ENCODE measurements at regions not wholly inside any gene's neighbourhood (a gene's known extent, or its start where the extent isn't known, plus 50 kb on each side); places are given as distances from the start of the nearest gene placed in this dataset.

DNA sequence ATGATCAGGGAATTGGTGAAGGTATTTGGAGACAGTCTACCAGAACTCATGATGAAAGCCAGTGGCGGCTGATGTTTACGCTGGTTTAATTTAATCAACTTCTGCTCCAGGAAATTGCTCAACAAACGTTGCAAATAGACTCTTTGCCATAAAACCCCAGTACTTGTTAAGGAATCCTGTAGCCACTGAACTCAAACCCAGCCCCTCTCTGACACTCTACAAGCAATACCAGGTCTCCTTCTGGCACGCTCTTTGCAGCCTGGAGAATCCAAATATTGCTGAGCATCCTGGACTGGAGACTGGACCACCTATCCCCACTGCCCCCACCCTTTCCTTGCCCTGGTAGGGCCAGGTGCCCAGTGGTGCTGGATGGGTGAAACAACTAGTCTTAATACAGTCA is 308.2 kb downstream of the FBXO15 start:
- WGBS (ENCODE audit: insufficient coverage, insufficient read length): no CpG with 5 or more reads among the region's 4 CpGs
- Histone ChIP-seq H3K36me3 (ENCODE audit: control insufficient read depth, insufficient read depth, low read length) (no peaks in the 10 kb centered on the region), H3K27me3 (ENCODE audit: control insufficient read depth, insufficient read depth, low read length) (no peaks in the 10 kb centered on the region), H3K27ac (ENCODE audit: low read length) (no peak overlapping the region), H3K9me3 (ENCODE audit: control insufficient read depth, insufficient read depth, low read length) (no peaks in the 10 kb centered on the region), H3K4me1 (ENCODE audit: control insufficient read depth, insufficient read depth, low read length) (no peaks in the 10 kb centered on the region), H3K4me3 (ENCODE audit: low read length) (no peak overlapping the region)
- DNase-seq (ENCODE audit: low read depth, low spot score): no peak

DNA sequence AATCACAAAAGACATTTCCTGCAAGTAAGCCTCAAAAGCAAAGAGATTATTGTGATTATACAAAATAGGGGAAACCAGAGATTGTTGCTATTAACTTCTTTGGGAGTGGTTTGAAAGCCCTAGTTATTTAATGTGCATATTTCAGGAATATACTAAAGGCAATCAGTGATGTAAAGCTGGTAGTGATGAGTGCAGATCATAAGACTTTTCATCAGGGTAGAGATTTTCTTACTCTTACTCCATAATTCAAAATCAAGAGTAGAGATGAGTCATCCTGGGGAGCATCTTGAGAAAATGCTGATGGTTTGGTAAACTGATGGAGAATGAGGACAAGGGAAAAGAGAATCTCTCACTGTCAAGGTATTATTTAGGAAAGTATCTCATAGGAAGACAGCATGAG is 309.5 kb downstream of the FBXO15 start:
- H3K27me3 ChIP-seq (ENCODE audit: control insufficient read depth, insufficient read depth, low read length): no peaks in the 10 kb centered on the region
- no peak overlapping the region for H3K27ac ChIP-seq (ENCODE audit: low read length)
- H3K9me3 ChIP-seq (ENCODE audit: control insufficient read depth, insufficient read depth, low read length): no peaks in the 10 kb centered on the region
- H3K4me3 ChIP-seq (ENCODE audit: low read length): no peak overlapping the region
- no peak for DNase-seq (ENCODE audit: low read depth, low spot score)
- H3K36me3 ChIP-seq (ENCODE audit: control insufficient read depth, insufficient read depth, low read length): no peaks in the 10 kb centered on the region
- no peaks in the 10 kb centered on the region for H3K4me1 ChIP-seq (ENCODE audit: control insufficient read depth, insufficient read depth, low read length)

DNA sequence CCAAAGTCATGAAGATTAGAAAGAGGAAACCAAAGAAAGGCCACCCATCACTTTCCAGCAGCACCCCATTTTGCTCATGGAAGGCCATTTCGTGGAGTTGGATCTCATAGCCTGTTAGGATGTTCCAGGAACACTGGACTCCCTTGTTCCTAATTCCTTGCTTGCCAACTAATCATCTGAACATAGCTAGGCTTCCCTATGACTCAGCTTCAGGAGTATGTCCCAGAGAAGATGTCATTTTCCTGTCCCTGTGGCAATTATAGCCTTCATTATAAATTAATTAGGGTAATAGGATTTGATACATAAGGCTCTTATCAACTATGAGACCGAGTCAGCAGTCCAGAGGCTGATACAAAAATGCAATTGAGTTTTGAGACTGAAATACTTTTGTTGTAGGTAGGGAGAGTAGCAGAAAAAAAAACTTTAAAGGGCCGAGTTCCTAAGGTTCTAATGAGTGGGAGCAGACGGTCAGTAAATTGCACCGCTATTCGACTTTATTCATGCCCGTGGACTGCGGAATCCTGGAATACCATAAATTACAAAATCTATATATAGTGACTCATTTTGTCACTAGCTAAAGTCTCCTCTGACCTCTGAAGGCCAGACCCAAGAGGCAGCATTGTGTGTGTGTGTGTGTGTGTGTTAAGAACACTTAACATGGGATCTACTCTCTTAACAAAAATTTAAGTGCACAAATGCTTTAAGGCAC is 311.8 kb downstream of the FBXO15 start:
- H3K27me3 ChIP-seq (ENCODE audit: control insufficient read depth, insufficient read depth, low read length): no peaks in the 10 kb centered on the region; the same call in 1 of the 2 replicates
- no peaks in the 10 kb centered on the region for H3K4me1 ChIP-seq (ENCODE audit: control insufficient read depth, insufficient read depth, low read length)
- no peak overlapping the region for H3K4me3 ChIP-seq (ENCODE audit: low read length)
- DNase-seq (ENCODE audit: low read depth, low spot score): no peak
- H3K36me3 ChIP-seq (ENCODE audit: control insufficient read depth, insufficient read depth, low read length): no peaks in the 10 kb centered on the region; the same call in 1 of the 2 replicates
- no CpG with 5 or more reads among the region's 8 CpGs for WGBS (ENCODE audit: insufficient coverage, insufficient read length)
- H3K9me3 ChIP-seq (ENCODE audit: control insufficient read depth, insufficient read depth, low read length): no peaks in the 10 kb centered on the region
- H3K27ac ChIP-seq (ENCODE audit: low read length): no peak overlapping the region

DNA sequence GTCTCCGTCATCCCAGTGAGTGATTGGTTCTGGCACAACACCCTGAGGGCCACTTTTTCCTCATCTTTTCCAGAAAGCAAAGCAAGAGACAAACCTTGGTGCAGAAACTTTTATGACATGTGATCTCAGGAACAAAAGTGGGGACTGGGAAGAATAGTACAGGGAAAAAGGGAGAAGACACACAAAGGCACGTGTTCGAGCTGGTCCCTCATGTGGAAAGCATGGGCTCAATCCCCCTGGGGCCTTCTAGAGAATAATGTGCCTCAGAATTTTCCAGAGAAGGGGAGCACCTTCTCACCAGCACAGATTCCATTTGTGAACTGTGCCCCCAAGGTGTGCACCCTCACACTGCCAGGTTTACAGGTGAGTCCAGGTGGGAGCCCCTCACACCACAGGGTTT is 312.6 kb downstream of the FBXO15 start:
- H3K4me3 ChIP-seq (ENCODE audit: low read length): no peak overlapping the region

DNA sequence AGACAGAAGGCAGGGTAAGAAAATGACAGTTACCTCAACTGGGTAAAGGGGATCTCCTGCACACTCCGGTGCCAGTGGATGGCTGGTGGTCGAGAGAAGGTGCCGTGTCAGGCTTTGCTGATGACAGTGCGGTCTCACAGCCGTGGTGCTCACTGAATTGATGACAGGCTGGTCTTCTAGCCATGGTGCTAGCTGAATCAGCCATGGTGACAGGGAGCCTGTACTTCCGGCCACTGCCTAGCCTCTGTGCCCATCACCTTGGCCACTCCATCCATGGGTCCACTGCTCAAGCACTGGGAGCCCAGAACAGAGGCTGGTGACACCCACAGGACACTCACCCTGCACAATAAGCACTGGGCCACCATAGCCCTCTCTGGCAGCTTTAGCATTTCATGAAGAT is 315.9 kb downstream of the FBXO15 start:
- Histone ChIP-seq H3K27ac (ENCODE audit: low read length) (no peak overlapping the region), H3K36me3 (ENCODE audit: control insufficient read depth, insufficient read depth, low read length) (no peaks in the 10 kb centered on the region; the same call in 1 of the 2 replicates)
- WGBS (ENCODE audit: insufficient coverage, insufficient read length): no CpG with 5 or more reads among the region's 6 CpGs

More for the DNA sequence above, 312.6 kb downstream of the FBXO15 start:
- no CpG with 5 or more reads among the region's 3 CpGs for WGBS (ENCODE audit: insufficient coverage, insufficient read length)
- no peaks in the 10 kb centered on the region for H3K9me3 ChIP-seq (ENCODE audit: control insufficient read depth, insufficient read depth, low read length)
- H3K27me3 ChIP-seq (ENCODE audit: control insufficient read depth, insufficient read depth, low read length): no peaks in the 10 kb centered on the region; the same call in 1 of the 2 replicates
- no peak for DNase-seq (ENCODE audit: low read depth, low spot score)
- H3K27ac ChIP-seq (ENCODE audit: low read length): no peak overlapping the region
- no peaks in the 10 kb centered on the region; the same call in 1 of the 2 replicates for H3K36me3 ChIP-seq (ENCODE audit: control insufficient read depth, insufficient read depth, low read length)
- no peaks in the 10 kb centered on the region for H3K4me1 ChIP-seq (ENCODE audit: control insufficient read depth, insufficient read depth, low read length)

DNA sequence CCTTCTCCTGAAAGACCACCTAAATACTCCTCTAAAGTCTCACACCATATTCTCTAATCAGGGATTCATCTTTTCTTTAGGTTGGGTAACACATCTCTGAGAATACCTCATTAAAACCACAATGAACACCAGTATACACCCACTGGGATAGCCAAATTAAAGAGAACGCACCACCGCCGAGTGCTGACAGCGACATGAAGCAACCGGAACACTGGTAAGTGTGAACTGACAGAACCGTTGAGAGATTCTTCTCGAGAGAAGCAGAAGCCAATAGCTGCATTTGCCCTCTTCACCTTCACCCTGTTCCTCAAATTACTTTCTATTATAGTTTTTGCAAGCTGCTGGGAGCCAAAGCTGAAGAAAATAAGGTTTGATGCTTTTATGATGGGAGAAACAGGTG is 318.5 kb downstream of the FBXO15 start:
- H3K36me3 ChIP-seq (ENCODE audit: control insufficient read depth, insufficient read depth, low read length): no peaks in the 10 kb centered on the region; the same call in 1 of the 2 replicates
- H3K4me3 ChIP-seq (ENCODE audit: low read length): no peak overlapping the region
- H3K27me3 ChIP-seq (ENCODE audit: control insufficient read depth, insufficient read depth, low read length): no peaks in the 10 kb centered on the region; the same call in 1 of the 2 replicates
- no CpG with 5 or more reads among the region's 7 CpGs for WGBS (ENCODE audit: insufficient coverage, insufficient read length)
- H3K27ac ChIP-seq (ENCODE audit: low read length): no peak overlapping the region
- DNase-seq (ENCODE audit: low read depth, low spot score): no peak
- H3K9me3 ChIP-seq (ENCODE audit: control insufficient read depth, insufficient read depth, low read length): no peaks in the 10 kb centered on the region
- no peaks in the 10 kb centered on the region for H3K4me1 ChIP-seq (ENCODE audit: control insufficient read depth, insufficient read depth, low read length)

More for the DNA sequence above, 315.9 kb downstream of the FBXO15 start:
- Histone ChIP-seq H3K4me1 (ENCODE audit: control insufficient read depth, insufficient read depth, low read length) (no peaks in the 10 kb centered on the region), H3K9me3 (ENCODE audit: control insufficient read depth, insufficient read depth, low read length) (no peaks in the 10 kb centered on the region), H3K4me3 (ENCODE audit: low read length) (no peak overlapping the region), H3K27me3 (ENCODE audit: control insufficient read depth, insufficient read depth, low read length) (no peaks in the 10 kb centered on the region; the same call in 1 of the 2 replicates)
- no peak for DNase-seq (ENCODE audit: low read depth, low spot score)

DNA sequence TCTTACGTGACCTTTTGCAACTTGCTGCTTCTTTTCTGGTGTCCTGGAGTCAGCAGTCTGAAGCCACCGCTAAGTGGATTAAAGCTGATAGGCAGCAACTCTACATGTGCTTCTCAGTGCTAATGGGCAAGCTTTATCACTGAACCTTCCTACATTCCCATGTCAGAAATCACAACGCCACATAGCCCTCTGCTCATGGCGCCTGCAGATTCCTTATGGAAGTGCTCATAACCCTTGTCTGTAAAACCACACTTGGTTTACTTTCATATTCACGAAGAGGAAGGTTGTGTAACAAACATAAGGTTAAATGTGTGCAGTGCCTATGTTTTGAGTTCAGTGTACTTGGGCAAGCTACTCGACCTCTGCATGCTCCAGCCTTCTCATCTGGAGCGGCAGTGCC is 319.8 kb downstream of the FBXO15 start:
- WGBS (ENCODE audit: insufficient coverage, insufficient read length): no CpG with 5 or more reads among the region's 7 CpGs
- no peaks in the 10 kb centered on the region; the same call in 1 of the 2 replicates for H3K27me3 ChIP-seq (ENCODE audit: control insufficient read depth, insufficient read depth, low read length)
- H3K4me1 ChIP-seq (ENCODE audit: control insufficient read depth, insufficient read depth, low read length): no peaks in the 10 kb centered on the region
- no peaks in the 10 kb centered on the region for H3K9me3 ChIP-seq (ENCODE audit: control insufficient read depth, insufficient read depth, low read length)
- H3K27ac ChIP-seq (ENCODE audit: low read length): no peak overlapping the region
- no peaks in the 10 kb centered on the region; the same call in 1 of the 2 replicates for H3K36me3 ChIP-seq (ENCODE audit: control insufficient read depth, insufficient read depth, low read length)
- H3K4me3 ChIP-seq (ENCODE audit: low read length): no peak overlapping the region
- no peak for DNase-seq (ENCODE audit: low read depth, low spot score)

DNA sequence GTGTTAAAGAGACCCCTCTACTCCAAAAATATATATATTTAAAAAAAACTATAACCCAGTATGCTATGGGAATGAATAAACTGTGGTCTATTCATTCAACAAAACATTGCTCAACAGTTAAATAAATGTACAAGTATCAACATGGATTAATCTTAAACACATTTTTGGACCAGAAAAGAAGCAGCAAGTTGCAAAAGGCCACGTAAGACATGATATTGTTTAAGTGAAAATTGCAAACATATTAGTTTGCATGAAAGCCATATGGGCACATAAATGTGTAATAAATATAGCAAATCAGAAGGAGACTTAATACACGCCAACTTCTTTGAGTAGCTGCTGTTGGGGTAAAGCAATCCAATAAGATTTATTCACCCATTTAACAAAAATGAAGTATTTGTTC is 321.5 kb downstream of the FBXO15 start:
- H3K27ac ChIP-seq (ENCODE audit: low read length): no peak overlapping the region
- H3K4me3 ChIP-seq (ENCODE audit: low read length): no peak overlapping the region
- H3K9me3 ChIP-seq (ENCODE audit: control insufficient read depth, insufficient read depth, low read length): no peaks in the 10 kb centered on the region
- DNase-seq (ENCODE audit: low read depth, low spot score): no peak
- WGBS (ENCODE audit: insufficient coverage, insufficient read length): no CpG with 5 or more reads among the region's 2 CpGs
- no peaks in the 10 kb centered on the region for H3K4me1 ChIP-seq (ENCODE audit: control insufficient read depth, insufficient read depth, low read length)
- no peaks in the 10 kb centered on the region; the same call in 1 of the 2 replicates for H3K27me3 ChIP-seq (ENCODE audit: control insufficient read depth, insufficient read depth, low read length)
- H3K36me3 ChIP-seq (ENCODE audit: control insufficient read depth, insufficient read depth, low read length): no peaks in the 10 kb centered on the region; the same call in 1 of the 2 replicates

DNA sequence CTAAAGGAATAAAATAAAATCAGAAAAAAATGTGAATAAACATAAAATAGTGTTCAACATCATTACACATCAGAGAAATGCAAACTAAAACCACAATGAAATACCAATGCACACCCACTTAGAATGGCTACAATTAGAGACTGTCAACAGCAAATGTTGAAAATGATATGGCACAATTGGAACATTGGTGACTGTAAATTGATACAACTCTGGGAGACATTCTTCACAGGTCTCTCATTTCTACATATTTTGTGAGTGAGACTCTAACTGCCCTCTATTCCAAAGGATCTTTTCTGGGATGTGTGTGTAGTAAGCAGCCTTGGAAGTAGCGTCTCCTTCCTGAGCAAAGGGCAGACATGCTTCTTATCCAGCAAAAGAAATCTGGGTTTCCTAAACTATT is 323.0 kb downstream of the FBXO15 start:
- Histone ChIP-seq H3K27me3 (ENCODE audit: control insufficient read depth, insufficient read depth, low read length) (no peaks in the 10 kb centered on the region), H3K4me3 (ENCODE audit: low read length) (no peak overlapping the region), H3K36me3 (ENCODE audit: control insufficient read depth, insufficient read depth, low read length) (no peaks in the 10 kb centered on the region), H3K4me1 (ENCODE audit: control insufficient read depth, insufficient read depth, low read length) (no peaks in the 10 kb centered on the region), H3K27ac (ENCODE audit: low read length) (no peak overlapping the region), H3K9me3 (ENCODE audit: control insufficient read depth, insufficient read depth, low read length) (no peaks in the 10 kb centered on the region)
- no CpG with 5 or more reads among the region's 1 CpG for WGBS (ENCODE audit: insufficient coverage, insufficient read length)
- no peak for DNase-seq (ENCODE audit: low read depth, low spot score)

DNA sequence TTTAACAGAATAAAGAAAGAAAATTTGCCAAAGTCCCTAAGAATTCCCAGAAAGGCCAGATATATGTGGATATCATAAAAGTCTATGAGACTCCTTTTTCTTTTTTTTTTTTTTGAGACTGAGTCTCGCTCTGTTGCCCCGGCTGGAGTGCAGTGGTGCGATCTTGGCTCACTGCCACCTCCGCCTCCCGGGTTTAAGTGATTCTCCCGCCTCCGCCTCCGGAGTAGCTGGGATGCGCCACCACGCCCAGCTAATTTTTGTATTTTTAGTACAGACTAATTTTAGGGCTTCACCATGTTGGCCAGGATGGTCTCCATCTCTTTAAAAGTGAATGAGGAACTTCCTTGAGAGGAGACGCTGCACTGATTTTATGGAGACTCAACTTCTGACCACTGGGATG is 335.2 kb downstream of the FBXO15 start:
- no peaks in the 10 kb centered on the region for H3K36me3 ChIP-seq (ENCODE audit: control insufficient read depth, insufficient read depth, low read length)
- no peaks in the 10 kb centered on the region for H3K4me1 ChIP-seq (ENCODE audit: control insufficient read depth, insufficient read depth, low read length)
- no peak overlapping the region for H3K4me3 ChIP-seq (ENCODE audit: low read length)
- H3K27ac ChIP-seq (ENCODE audit: low read length): no peak overlapping the region
- no peaks in the 10 kb centered on the region for H3K9me3 ChIP-seq (ENCODE audit: control insufficient read depth, insufficient read depth, low read length)
- no peak for DNase-seq (ENCODE audit: low read depth, low spot score)
- no peaks in the 10 kb centered on the region for H3K27me3 ChIP-seq (ENCODE audit: control insufficient read depth, insufficient read depth, low read length)
- no CpG with 5 or more reads among the region's 11 CpGs for WGBS (ENCODE audit: insufficient coverage, insufficient read length)

Data from iPS DF 6.9 (cell line).